Natural killer cell (primary cell): ENCODE measurements at regions not wholly inside any gene's neighbourhood (a gene's known extent, or its start where the extent isn't known, plus 50 kb on each side); places are given as distances from the start of the nearest gene placed in this dataset.

Source experiments
- ATAC-seq, 3 donors: fragments of 150-1000 bp in 2 of 3; fragments of 200-7000 bp in 1 of 3; cut with Tn5 transposase; 1 replicate in 1 of 3; 2 replicates in 2 of 3; pipeline ENCODE4 v1.10.0; 2021; ENCODE audit warnings: mild to moderate bottlenecking in 2 of 3, moderate library complexity in 2 of 3
- DNase-seq, 2 donors: peaks; one replicate each; pipeline versions ENCODE4 v3.0.0 to v3.0.0-alpha.2; 2013 to 2021; ENCODE audit warnings: mixed read lengths in 1 of 2
- H3K27ac ChIP-seq: one replicate; pipeline ENCODE4 v1.5.1; 2013; ENCODE audit warnings: mild to moderate bottlenecking, low read length
- H3K27me3 ChIP-seq: one replicate; pipeline ENCODE4 v1.6.1; 2013; ENCODE audit warnings: low read length; ENCODE audit not compliant: control insufficient read depth, insufficient read depth
- H3K36me3 ChIP-seq: one replicate; pipeline ENCODE4 v1.6.1; 2013; ENCODE audit warnings: low read length; ENCODE audit not compliant: control insufficient read depth, insufficient read depth
- H3K4me1 ChIP-seq: one replicate; pipeline ENCODE4 v1.6.1; 2013; ENCODE audit warnings: low read length; ENCODE audit not compliant: control insufficient read depth, insufficient read depth
- H3K4me3 ChIP-seq: one replicate; pipeline ENCODE4 v1.5.1; 2013; ENCODE audit warnings: low read length
- H3K9me3 ChIP-seq: one replicate; pipeline ENCODE4 v1.6.1; 2013; ENCODE audit warnings: low read length; ENCODE audit not compliant: control insufficient read depth, insufficient read depth
- H3K27ac Mint-ChIP-seq, 2 donors: one replicate each; pipeline ENCODE4 v1.8.0; 2022; ENCODE audit warnings: mild to moderate bottlenecking in 2 of 2, mixed read lengths in 2 of 2, moderate library complexity in 1 of 2
- H3K27me3 Mint-ChIP-seq, 2 donors: one replicate each; pipeline ENCODE4 v1.8.0; 2022; ENCODE audit warnings: low read depth in 2 of 2, mixed read lengths in 2 of 2
- H3K36me3 Mint-ChIP-seq: one replicate; pipeline ENCODE4 v1.8.0; 2022; ENCODE audit warnings: mixed read lengths
- H3K4me1 Mint-ChIP-seq, 2 donors: one replicate each; pipeline ENCODE4 v1.8.0; 2022; ENCODE audit warnings: mixed read lengths in 2 of 2
- H3K4me3 Mint-ChIP-seq: one replicate; pipeline ENCODE4 v1.8.0; 2022; ENCODE audit warnings: mild to moderate bottlenecking, moderate library complexity, mixed read lengths
- H3K9me3 Mint-ChIP-seq, 2 donors: one replicate each; pipeline ENCODE4 v1.8.0; 2022; ENCODE audit warnings: mixed read lengths in 2 of 2
- CTCF ChIP-seq: fragments of 200-600 bp; IDR thresholded peaks from one replicate; pipeline ENCODE4 v1.8.0; 2022; ENCODE audit warnings: antibody characterized with exemption
- WGBS: methylation state at CpG from one replicate; pipeline ENCODE4 v1.1.7; 2013; ENCODE audit warnings: missing lambda C conversion rate; ENCODE audit not compliant: insufficient coverage; 5-methylcytosine and 5-hydroxymethylcytosine counted together
- intact Hi-C: fragments of 100-400 bp; cut with micrococcal nuclease; formaldehyde crosslinking; loops from one replicate; pipeline ENCODE4 v1.14.2; 2022

- ATAC-seq (no peak), DNase-seq (no peak)
- Mint-ChIP-seq H3K27ac (no peak overlapping the region), H3K4me1 (no peaks in the 10 kb centered on the region), H3K4me3 (no peak overlapping the region), H3K27me3 (peaks cover 11 to 17% of the 10 kb centered on the region in 2 donors), H3K36me3 (no peaks in the 10 kb centered on the region), H3K9me3 (no peaks in the 10 kb centered on the region)
- Histone ChIP-seq H3K9me3 (no peaks in the 10 kb centered on the region), H3K4me3 (no peak overlapping the region), H3K4me1 (no peaks in the 10 kb centered on the region), H3K27me3 (no peaks in the 10 kb centered on the region), H3K36me3 (no peaks in the 10 kb centered on the region), H3K27ac (no peak overlapping the region)
- intact Hi-C loops = no loop called here
- no peak for TF ChIP-seq CTCF
- WGBS = 33% methylated on average over 4 of the region's 6 CpGs
These were observed 51.0 kb upstream of the SH3GL3 start for GRCh38 chr15:83396101-83396500.
